OCI-LY3 (cell line): ENCODE measurements at regions not wholly inside any gene's neighbourhood (a gene's known extent, or its start where the extent isn't known, plus 50 kb on each side); places are given as distances from the start of the nearest gene placed in this dataset.
A peak's percentile ranks its signal among the peaks of the same experiment; 100 is the strongest.
"Not testable (repeated sequence)": the region's sequence is repeated elsewhere in the genome, so short reads cannot be mapped to it uniquely, and the experiment has no call there.

Source experiments
- H2AFZ ChIP-seq: fragments of 200-600, 300-600 bp; shearing (Covaris generic); 2 replicates; pipeline ENCODE4 v1.6.0; 2014; ENCODE audit warnings: antibody characterized with exemption, low read depth, low read length
- H3K27ac ChIP-seq: fragments of 200-600, 300-600 bp; sonication (generic); 2 replicates; pipeline ENCODE4 v1.5.1; 2014; ENCODE audit warnings: mild to moderate bottlenecking, low read length, moderate library complexity, mixed read lengths
- H3K27me3 ChIP-seq: fragments of 200-600, 300-600 bp; sonication (generic); 2 replicates; pipeline ENCODE4 v1.6.1; 2014; ENCODE audit warnings: low read depth, low read length, mixed read lengths
- H3K36me3 ChIP-seq: fragments of 200-600, 300-600 bp; sonication (generic); replicated peaks from 2 replicates; pipeline ENCODE3; 2014; ENCODE audit warnings: low read depth, low read length, mixed read lengths
- H3K4me1 ChIP-seq: fragments of 300-600, 200-600 bp; sonication (generic); 2 replicates; pipeline ENCODE4 v1.6.1; 2014; ENCODE audit warnings: low read length, mixed read lengths
- H3K4me2 ChIP-seq: fragments of 200-600, 300-600 bp; sonication (generic); 2 replicates; pipeline ENCODE4 v1.6.1; 2014; ENCODE audit warnings: low read length, mixed read lengths
- H3K4me3 ChIP-seq: fragments of 300-600, 200-600 bp; sonication (generic); 2 replicates; pipeline ENCODE4 v1.5.1; 2014; ENCODE audit warnings: antibody characterized with exemption, mild to moderate bottlenecking, low read length, moderate library complexity
- H3K79me2 ChIP-seq: fragments of 300-600, 200-600 bp; shearing (Covaris generic); 2 replicates; pipeline ENCODE4 v1.6.1; 2014; ENCODE audit warnings: mild to moderate bottlenecking, low read length, mixed read lengths
- H3K9ac ChIP-seq: fragments of 300-600, 200-600 bp; shearing (Covaris generic); 2 replicates; pipeline ENCODE4 v1.6.0; 2014; ENCODE audit warnings: mild to moderate bottlenecking, low read length, moderate library complexity
- H3K9me3 ChIP-seq: fragments of 200-600, 300-600 bp; shearing (Covaris generic); 2 replicates; pipeline ENCODE4 v1.6.1; 2014; ENCODE audit warnings: low read length, mixed read lengths; ENCODE audit not compliant: insufficient read depth
- H4K20me1 ChIP-seq: fragments of 200-600, 300-600 bp; sonication (generic); 2 replicates; pipeline ENCODE4 v1.6.1; 2016; ENCODE audit warnings: low read length, mixed read lengths; ENCODE audit not compliant: insufficient read depth
- CTCF ChIP-seq: fragments of 200-600, 300-600 bp; sonication (generic); IDR thresholded peaks from 2 replicates; pipeline ENCODE4 v1.5.1; 2014; ENCODE audit warnings: antibody characterized with exemption, low read length, low read depth
- EZH2phosphoT487 ChIP-seq: fragments of 200-600 bp; shearing (Covaris generic); IDR thresholded peaks from 2 replicates; pipeline ENCODE4 v1.6.1; 2018; ENCODE audit warnings: antibody characterized with exemption, mixed run types, low read depth

GRCh38 chr20:41692479-41693135 lies 74.4 kb upstream of the CHD6 start:
- no peaks in the 10 kb centered on the region for H3K79me2 ChIP-seq
- H4K20me1 ChIP-seq, result no peaks in the 10 kb centered on the region
- peaks cover 15% of the 10 kb centered on the region; the same call in 1 of the 2 replicates for H3K27me3 ChIP-seq
- peak overlapping the region; percentile 67 for H3K4me2 ChIP-seq
- H3K9ac ChIP-seq, result peak overlapping the region; percentile 92
- H3K4me3 ChIP-seq, result peak overlapping the region; percentile 80
- H3K4me1 ChIP-seq, result peaks cover 25% of the 10 kb centered on the region
- peak overlapping the region; percentile 96 for H2AFZ ChIP-seq
- H3K27ac ChIP-seq, result peak overlapping the region; percentile 80
- no peak for TF ChIP-seq EZH2phosphoT487
- TF ChIP-seq CTCF, result no peak
- H3K9me3 ChIP-seq, result no peaks in the 10 kb centered on the region
- H3K36me3 ChIP-seq, result no peaks in the 10 kb centered on the region

- Histone ChIP-seq H3K4me3 (no peak overlapping the region), H3K9me3 (no peaks in the 10 kb centered on the region), H3K79me2 (no peaks in the 10 kb centered on the region), H3K4me2 (0 out of 2 replicates have a peak overlapping the region, but pooled peaks have one; percentile 2), H3K27me3 (peaks cover 5% of the 10 kb centered on the region), H3K36me3 (no peaks in the 10 kb centered on the region), H3K9ac (no peak overlapping the region), H4K20me1 (no peaks in the 10 kb centered on the region), H3K4me1 (peaks cover 25% of the 10 kb centered on the region), H2AFZ (peak overlapping the region; percentile 33; the same call in 1 of the 2 replicates), H3K27ac (no peak overlapping the region)
- TF ChIP-seq EZH2phosphoT487, result no peak
- no peak for TF ChIP-seq CTCF
These were observed 73.3 kb upstream of the CHD6 start for GRCh38 chr20:41691443-41691842.

GRCh38 chr20:41690702-41691101 lies 72.5 kb upstream of the CHD6 start:
- Histone ChIP-seq H2AFZ (peak overlapping the region; percentile 33; the same call in 1 of the 2 replicates), H3K4me2 (no peak overlapping the region), H3K4me1 (peaks cover 25% of the 10 kb centered on the region), H3K79me2 (no peaks in the 10 kb centered on the region), H3K27ac (no peak overlapping the region), H3K9ac (no peak overlapping the region), H3K4me3 (no peak overlapping the region), H3K27me3 (no peaks in the 10 kb centered on the region; the same call in 1 of the 2 replicates), H4K20me1 (no peaks in the 10 kb centered on the region), H3K36me3 (no peaks in the 10 kb centered on the region), H3K9me3 (no peaks in the 10 kb centered on the region)
- TF ChIP-seq CTCF (no peak), EZH2phosphoT487 (no peak)

GRCh38 chr20:41686961-41687360 lies 68.8 kb upstream of the CHD6 start:
- H3K79me2 ChIP-seq, result no peaks in the 10 kb centered on the region
- H3K9me3 ChIP-seq, result no peaks in the 10 kb centered on the region
- H4K20me1 ChIP-seq, result no peaks in the 10 kb centered on the region
- peaks cover 14% of the 10 kb centered on the region for H3K4me1 ChIP-seq
- H3K27ac ChIP-seq, result no peak overlapping the region
- TF ChIP-seq CTCF (no peak), EZH2phosphoT487 (no peak)
- H3K9ac ChIP-seq, result no peak overlapping the region
- H3K4me2 ChIP-seq, result no peak overlapping the region
- H3K4me3 ChIP-seq, result no peak overlapping the region
- no peaks in the 10 kb centered on the region; the same call in 1 of the 2 replicates for H3K27me3 ChIP-seq
- H2AFZ ChIP-seq, result no peak overlapping the region
- H3K36me3 ChIP-seq, result no peaks in the 10 kb centered on the region

- not testable (repeated sequence) for H3K4me2 ChIP-seq, H3K79me2 ChIP-seq, H3K9me3 ChIP-seq, H3K4me1 ChIP-seq, H3K36me3 ChIP-seq, H2AFZ ChIP-seq, H3K27me3 ChIP-seq, H3K9ac ChIP-seq, H3K27ac ChIP-seq, H3K4me3 ChIP-seq, H4K20me1 ChIP-seq
These were observed 67.0 kb upstream of the CHD6 start for GRCh38 chr20:41685145-41685544.
